ENCODE measurements at regions not wholly inside any gene's neighbourhood (a gene's known extent, or its start where the extent isn't known, plus 50 kb on each side); places are given as distances from the start of the nearest gene placed in this dataset.

- WGBS (ENCODE audit: extremely low coverage, insufficient coverage, insufficient read length) = no CpG with 5 or more reads among the region's 6 CpGs
- Histone ChIP-seq H3K18ac (ENCODE audit: low read length) (no peak overlapping the region), H3K27me3 (ENCODE audit: insufficient read depth, low read length) (no peaks in the 10 kb centered on the region)
Observed at GRCh38 chr21:25341981-25342380, 265.3 kb downstream of the MRPL39 start.

DNA sequence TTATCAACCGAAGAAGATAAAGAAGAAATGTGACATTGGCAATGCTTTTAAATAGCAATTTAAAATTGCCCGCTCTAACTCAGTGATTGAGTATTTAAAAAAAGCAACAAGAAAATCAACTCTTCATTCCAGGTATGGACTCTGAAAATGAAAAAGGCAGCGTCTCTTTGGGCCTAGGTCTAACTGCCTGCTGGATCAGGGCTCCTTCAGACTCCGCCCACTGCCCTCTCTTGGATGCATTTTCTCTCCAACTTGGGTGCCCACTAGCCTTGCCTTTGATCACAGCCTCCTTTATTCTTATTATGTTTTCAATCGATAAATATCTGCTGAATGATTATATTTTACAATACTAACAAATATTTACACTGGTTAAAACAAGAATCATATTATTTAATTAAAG is 268.9 kb downstream of the MRPL39 start:
- Histone ChIP-seq H3K18ac (ENCODE audit: low read length) (no peak overlapping the region), H3K79me2 (ENCODE audit: control insufficient read depth, insufficient read depth, low read length, poor library complexity) (no peaks in the 10 kb centered on the region), H3K9ac (ENCODE audit: low read length) (no peak overlapping the region), H4K8ac (ENCODE audit: low read depth, low read length) (no peak overlapping the region), H2BK120ac (ENCODE audit: insufficient read depth, low read length, poor library complexity) (no peak overlapping the region), H3K4me2 (ENCODE audit: low read length) (no peak overlapping the region), H3K4me1 (ENCODE audit: control insufficient read depth in 1 of 2, insufficient read depth in 2 of 2, low read length in 2 of 2) (no peaks in the 10 kb centered on the region), H3K9me3 (ENCODE audit: insufficient read depth, low read depth, low read length) (no peaks in the 10 kb centered on the region), H2AFZ (ENCODE audit: insufficient read depth, low read length, poor library complexity) (no peak overlapping the region), H3K23ac (ENCODE audit: low read length) (no peak overlapping the region), H3K27ac (ENCODE audit: low read depth, low read length) (no peak overlapping the region), H3K27me3 (ENCODE audit: insufficient read depth, low read length) (no peaks in the 10 kb centered on the region), H2AK5ac (ENCODE audit: low read length) (no peak overlapping the region), H4K91ac (ENCODE audit: low read depth, low read length) (no peak overlapping the region), H2BK5ac (ENCODE audit: low read depth, low read length, poor library complexity) (no peak overlapping the region), H3K79me1 (ENCODE audit: low read length) (no peaks in the 10 kb centered on the region), H4K12ac (ENCODE audit: low read depth, low read length) (no peak overlapping the region), H2BK12ac (ENCODE audit: low read length) (no peak overlapping the region), H3K4ac (ENCODE audit: low read depth, low read length) (no peak overlapping the region), H3K36me3 (ENCODE audit: control insufficient read depth in 1 of 2, insufficient read depth in 2 of 2, low read length in 2 of 2) (no peaks in the 10 kb centered on the region), H3K4me3 (ENCODE audit: low read depth, low read length) (no peak overlapping the region), H3K14ac (ENCODE audit: low read length) (no peak overlapping the region)
- no CpG with 5 or more reads among the region's 5 CpGs for WGBS (ENCODE audit: extremely low coverage, insufficient coverage, insufficient read length)
- DNase-seq = no peak

More at GRCh38 chr21:25341981-25342380, 265.3 kb downstream of the MRPL39 start:
- no peak overlapping the region for H2BK5ac ChIP-seq (ENCODE audit: low read depth, low read length, poor library complexity)
- DNase-seq = no peak
- H2BK120ac ChIP-seq (ENCODE audit: insufficient read depth, low read length, poor library complexity) = no peak overlapping the region
- no peaks in the 10 kb centered on the region for H3K36me3 ChIP-seq (ENCODE audit: control insufficient read depth in 1 of 2, insufficient read depth in 2 of 2, low read length in 2 of 2)
- no peak overlapping the region for H2AFZ ChIP-seq (ENCODE audit: insufficient read depth, low read length, poor library complexity)
- no peak overlapping the region for H2BK12ac ChIP-seq (ENCODE audit: low read length)
- H3K14ac ChIP-seq (ENCODE audit: low read length) = no peak overlapping the region
- H3K4me2 ChIP-seq (ENCODE audit: low read length) = no peak overlapping the region
- no peaks in the 10 kb centered on the region for H3K79me2 ChIP-seq (ENCODE audit: control insufficient read depth, insufficient read depth, low read length, poor library complexity)
- no peak overlapping the region for H3K9ac ChIP-seq (ENCODE audit: low read length)
- H2AK5ac ChIP-seq (ENCODE audit: low read length) = no peak overlapping the region
- H4K8ac ChIP-seq (ENCODE audit: low read depth, low read length) = no peak overlapping the region
- no peak overlapping the region for H3K4me3 ChIP-seq (ENCODE audit: low read depth, low read length)
- H3K4ac ChIP-seq (ENCODE audit: low read depth, low read length) = no peak overlapping the region
- H4K12ac ChIP-seq (ENCODE audit: low read depth, low read length) = no peak overlapping the region
- H3K4me1 ChIP-seq (ENCODE audit: control insufficient read depth in 1 of 2, insufficient read depth in 2 of 2, low read length in 2 of 2) = no peaks in the 10 kb centered on the region
- H3K79me1 ChIP-seq (ENCODE audit: low read length) = no peaks in the 10 kb centered on the region
- H3K9me3 ChIP-seq (ENCODE audit: insufficient read depth, low read depth, low read length) = no peaks in the 10 kb centered on the region
- no peak overlapping the region for H4K91ac ChIP-seq (ENCODE audit: low read depth, low read length)
- H3K27ac ChIP-seq (ENCODE audit: low read depth, low read length) = no peak overlapping the region
- no peak overlapping the region for H3K23ac ChIP-seq (ENCODE audit: low read length)

- H3K4me2 ChIP-seq (ENCODE audit: low read length) = no peak overlapping the region
- no peak overlapping the region for H2AK5ac ChIP-seq (ENCODE audit: low read length)
- no peaks in the 10 kb centered on the region for H3K79me1 ChIP-seq (ENCODE audit: low read length)
- H3K79me2 ChIP-seq (ENCODE audit: control insufficient read depth, insufficient read depth, low read length, poor library complexity) = no peaks in the 10 kb centered on the region
- DNase-seq = no peak
- H2BK12ac ChIP-seq (ENCODE audit: low read length) = no peak overlapping the region
- H3K27me3 ChIP-seq (ENCODE audit: insufficient read depth, low read length) = no peaks in the 10 kb centered on the region
- no peak overlapping the region for H2BK120ac ChIP-seq (ENCODE audit: insufficient read depth, low read length, poor library complexity)
- no peak overlapping the region for H2BK5ac ChIP-seq (ENCODE audit: low read depth, low read length, poor library complexity)
- no peak overlapping the region for H3K4me3 ChIP-seq (ENCODE audit: low read depth, low read length)
- no peak overlapping the region for H3K23ac ChIP-seq (ENCODE audit: low read length)
- no peaks in the 10 kb centered on the region for H3K36me3 ChIP-seq (ENCODE audit: control insufficient read depth in 1 of 2, insufficient read depth in 2 of 2, low read length in 2 of 2)
- no peak overlapping the region for H4K8ac ChIP-seq (ENCODE audit: low read depth, low read length)
- H2AFZ ChIP-seq (ENCODE audit: insufficient read depth, low read length, poor library complexity) = no peak overlapping the region
- H3K4ac ChIP-seq (ENCODE audit: low read depth, low read length) = no peak overlapping the region
- H4K91ac ChIP-seq (ENCODE audit: low read depth, low read length) = no peak overlapping the region
- H3K4me1 ChIP-seq (ENCODE audit: control insufficient read depth in 1 of 2, insufficient read depth in 2 of 2, low read length in 2 of 2) = no peaks in the 10 kb centered on the region
- H3K14ac ChIP-seq (ENCODE audit: low read length) = no peak overlapping the region
- H3K27ac ChIP-seq (ENCODE audit: low read depth, low read length) = no peak overlapping the region
- H3K9ac ChIP-seq (ENCODE audit: low read length) = no peak overlapping the region
- no peak overlapping the region for H3K18ac ChIP-seq (ENCODE audit: low read length)
- no peak overlapping the region for H4K12ac ChIP-seq (ENCODE audit: low read depth, low read length)
- no peaks in the 10 kb centered on the region for H3K9me3 ChIP-seq (ENCODE audit: insufficient read depth, low read depth, low read length)
- WGBS (ENCODE audit: extremely low coverage, insufficient coverage, insufficient read length) = no CpG with 5 or more reads among the region's 6 CpGs
Observed at GRCh38 chr21:25334046-25334730, 273.1 kb downstream of the MRPL39 start.

GRCh38 chr21:25331286-25331685 is 276.0 kb downstream of the MRPL39 start:
- no peak for DNase-seq
- Histone ChIP-seq H3K4me1 (ENCODE audit: control insufficient read depth in 1 of 2, insufficient read depth in 2 of 2, low read length in 2 of 2) (no peaks in the 10 kb centered on the region), H3K4me2 (ENCODE audit: low read length) (no peak overlapping the region), H3K23ac (ENCODE audit: low read length) (no peak overlapping the region), H3K79me2 (ENCODE audit: control insufficient read depth, insufficient read depth, low read length, poor library complexity) (no peaks in the 10 kb centered on the region), H4K8ac (ENCODE audit: low read depth, low read length) (no peak overlapping the region), H3K4me3 (ENCODE audit: low read depth, low read length) (no peak overlapping the region), H3K14ac (ENCODE audit: low read length) (no peak overlapping the region), H3K36me3 (ENCODE audit: control insufficient read depth in 1 of 2, insufficient read depth in 2 of 2, low read length in 2 of 2) (no peaks in the 10 kb centered on the region), H2AK5ac (ENCODE audit: low read length) (no peak overlapping the region), H3K9me3 (ENCODE audit: insufficient read depth, low read depth, low read length) (no peaks in the 10 kb centered on the region), H3K79me1 (ENCODE audit: low read length) (no peaks in the 10 kb centered on the region), H3K9ac (ENCODE audit: low read length) (no peak overlapping the region), H4K12ac (ENCODE audit: low read depth, low read length) (no peak overlapping the region), H3K27ac (ENCODE audit: low read depth, low read length) (no peak overlapping the region), H2BK5ac (ENCODE audit: low read depth, low read length, poor library complexity) (no peak overlapping the region), H4K91ac (ENCODE audit: low read depth, low read length) (no peak overlapping the region), H3K27me3 (ENCODE audit: insufficient read depth, low read length) (no peaks in the 10 kb centered on the region), H3K4ac (ENCODE audit: low read depth, low read length) (no peak overlapping the region), H2BK120ac (ENCODE audit: insufficient read depth, low read length, poor library complexity) (no peak overlapping the region), H3K18ac (ENCODE audit: low read length) (no peak overlapping the region), H2AFZ (ENCODE audit: insufficient read depth, low read length, poor library complexity) (no peak overlapping the region), H2BK12ac (ENCODE audit: low read length) (no peak overlapping the region)
- no CpG with 5 or more reads among the region's 1 CpG for whole genome bisulfite sequencing (ENCODE audit: extremely low coverage, insufficient coverage, insufficient read length)
